Endothelial cell (in vitro differentiated cells): ENCODE measurements at regions not wholly inside any gene's neighbourhood (a gene's known extent, or its start where the extent isn't known, plus 50 kb on each side); places are given as distances from the start of the nearest gene placed in this dataset.

Experiments
- DNase-seq: peaks from one replicate; pipeline ENCODE4 v3.0.0; 2021; ENCODE audit warnings: low spot score
- H3K27ac Mint-ChIP-seq: one replicate; pipeline ENCODE4 v1.8.0; 2021; ENCODE audit warnings: mixed read lengths, inconsistent platforms; ENCODE audit not compliant: unreplicated experiment
- H3K27me3 Mint-ChIP-seq: one replicate; pipeline ENCODE4 v1.8.0; 2021; ENCODE audit warnings: mild to moderate bottlenecking, moderate library complexity, mixed read lengths, inconsistent platforms; ENCODE audit not compliant: unreplicated experiment
- H3K36me3 Mint-ChIP-seq: one replicate; pipeline ENCODE4 v1.8.0; 2021; ENCODE audit warnings: mild to moderate bottlenecking, low read depth, mixed read lengths, inconsistent platforms; ENCODE audit not compliant: unreplicated experiment
- H3K4me1 Mint-ChIP-seq: one replicate; pipeline ENCODE4 v1.8.0; 2021; ENCODE audit warnings: mild to moderate bottlenecking, mixed read lengths, inconsistent platforms; ENCODE audit not compliant: unreplicated experiment
- H3K4me3 Mint-ChIP-seq: one replicate; pipeline ENCODE4 v1.8.0; 2021; ENCODE audit warnings: mild to moderate bottlenecking, mixed read lengths, inconsistent platforms; ENCODE audit not compliant: unreplicated experiment
- H3K9me3 Mint-ChIP-seq: one replicate; pipeline ENCODE4 v1.8.0; 2021; ENCODE audit warnings: mixed read lengths, inconsistent platforms; ENCODE audit not compliant: unreplicated experiment
- CTCF ChIP-seq: fragments of 200-600 bp; sonication (generic); IDR thresholded peaks from one replicate; pipeline ENCODE4 v1.5.0; 2021; ENCODE audit warnings: antibody characterized with exemption; ENCODE audit not compliant: unreplicated experiment

GRCh38 chr7:131244259-131244852 lies 83.3 kb upstream of the MKLN1 start:
- Mint-ChIP-seq H3K27ac (no peak overlapping the region), H3K9me3 (no peaks in the 10 kb centered on the region), H3K27me3 (peaks cover 2% of the 10 kb centered on the region), H3K36me3 (no peaks in the 10 kb centered on the region), H3K4me3 (no peak overlapping the region), H3K4me1 (no peaks in the 10 kb centered on the region)
- DNase-seq = no peak
- no peak for TF ChIP-seq CTCF

GRCh38 chr7:131249003-131249402 lies 78.7 kb upstream of the MKLN1 start:
- no peak for DNase-seq
- no peaks in the 10 kb centered on the region for H3K4me1 Mint-ChIP-seq
- TF ChIP-seq CTCF = no peak
- H3K9me3 Mint-ChIP-seq = peaks cover 4% of the 10 kb centered on the region
- H3K4me3 Mint-ChIP-seq = no peak overlapping the region
- no peaks in the 10 kb centered on the region for H3K36me3 Mint-ChIP-seq
- H3K27ac Mint-ChIP-seq = no peak overlapping the region
- peaks cover 2% of the 10 kb centered on the region for H3K27me3 Mint-ChIP-seq

GRCh38 chr7:131249483-131249882 lies 78.2 kb upstream of the MKLN1 start:
- H3K27ac Mint-ChIP-seq = no peak overlapping the region
- no peak for DNase-seq
- TF ChIP-seq CTCF = no peak
- H3K4me3 Mint-ChIP-seq = no peak overlapping the region
- H3K9me3 Mint-ChIP-seq = peaks cover 7% of the 10 kb centered on the region
- H3K36me3 Mint-ChIP-seq = no peaks in the 10 kb centered on the region
- H3K4me1 Mint-ChIP-seq = no peaks in the 10 kb centered on the region
- H3K27me3 Mint-ChIP-seq = peaks cover 2% of the 10 kb centered on the region

- Mint-ChIP-seq H3K27me3 (peaks cover 2% of the 10 kb centered on the region), H3K4me1 (no peaks in the 10 kb centered on the region), H3K36me3 (peaks cover 4% of the 10 kb centered on the region), H3K9me3 (peaks cover 10% of the 10 kb centered on the region), H3K4me3 (no peak overlapping the region), H3K27ac (no peak overlapping the region)
- no peak for DNase-seq
- no peak for TF ChIP-seq CTCF
Measured at GRCh38 chr7:131250331-131250730, 77.3 kb upstream of the MKLN1 start.

GRCh38 chr7:131251371-131251770 lies 76.3 kb upstream of the MKLN1 start:
- Mint-ChIP-seq H3K4me3 (no peak overlapping the region), H3K27ac (no peak overlapping the region), H3K36me3 (peaks cover 4% of the 10 kb centered on the region), H3K9me3 (peaks cover 10% of the 10 kb centered on the region), H3K27me3 (peaks cover 2% of the 10 kb centered on the region), H3K4me1 (no peaks in the 10 kb centered on the region)
- no peak for DNase-seq
- TF ChIP-seq CTCF = no peak
